ENCODE measurements at regions not wholly inside any gene's neighbourhood (a gene's known extent, or its start where the extent isn't known, plus 50 kb on each side); places are given as distances from the start of the nearest gene placed in this dataset.

DNA sequence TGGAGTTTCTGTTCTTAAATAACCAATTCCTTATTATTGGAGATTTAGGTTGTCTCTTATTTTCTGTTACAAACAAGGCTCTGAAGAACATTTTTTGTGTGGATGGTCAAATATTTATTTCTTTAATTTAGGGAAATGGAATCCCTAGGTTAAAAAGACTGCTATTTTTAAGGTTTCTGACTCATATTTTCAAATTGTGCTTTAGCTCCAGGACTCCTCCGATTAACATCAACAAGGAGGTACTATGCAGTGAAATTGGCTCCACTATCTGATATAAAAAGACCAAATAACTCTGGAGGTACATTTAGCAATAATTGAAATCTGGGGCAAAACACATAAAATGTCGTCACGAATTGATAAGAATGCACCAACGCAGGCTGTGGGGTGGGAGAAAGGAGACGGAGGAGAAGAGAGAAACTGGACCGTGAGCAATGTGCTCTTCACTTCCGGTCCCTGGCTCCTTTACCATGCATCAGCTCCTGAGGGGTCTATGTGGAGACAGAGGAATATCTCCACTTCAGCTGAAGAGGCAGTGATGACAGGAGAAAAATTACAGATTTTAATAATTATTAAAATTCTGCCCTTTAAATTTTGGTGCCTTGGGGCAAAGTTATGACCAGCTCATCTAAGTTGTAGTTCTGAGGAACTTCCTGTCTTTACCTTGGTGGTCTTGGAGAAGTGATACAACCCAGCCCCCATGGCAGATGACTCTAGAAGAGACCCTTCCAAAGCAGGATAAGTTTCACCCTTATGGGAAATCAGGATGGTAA lies 90.2 kb upstream of the BTG1 start:
- H3K27ac ChIP-seq (ENCODE audit: extremely low read depth, low read depth, low read length): no peak overlapping the region
- POLR2A ChIA-PET: no interaction called here
- H3K36me3 ChIP-seq (ENCODE audit: control insufficient read depth in 2 of 2, insufficient read depth in 1 of 2, low read length in 2 of 2): no peaks in the 10 kb centered on the region
- no peaks in the 10 kb centered on the region for H3K4me1 ChIP-seq (ENCODE audit: control insufficient read depth, insufficient read depth, low read length)
- H3K4me3 ChIP-seq (ENCODE audit: low read depth, low read length): no peak overlapping the region
- H3K9me3 ChIP-seq (ENCODE audit: control insufficient read depth, insufficient read depth, low read depth, low read length): no peaks in the 10 kb centered on the region
- CTCF ChIA-PET: interaction anchor here (0.6 kb wide), 1 partner anchor 172 kb away, joined by 3 read pairs; no protein-coding TSS in a partner anchor
- TF ChIP-seq ZNF24 (tag by site-specific recombination; IDR thresholded peaks at IDR 0.05): no peak
- TF ChIP-seq ZSCAN30 (tag by site-specific recombination; IDR thresholded peaks at IDR 0.05): no peak
- TF ChIP-seq TRIM28 (IDR thresholded peaks at IDR 0.05; ENCODE audit: borderline replicate concordance, low read length): no peak
- TF ChIP-seq ZNF692 (tag by site-specific recombination; IDR thresholded peaks at IDR 0.05): no peak
- no peak for TF ChIP-seq ZNF658 (tag by site-specific recombination; IDR thresholded peaks at IDR 0.05)
- no peak for TF ChIP-seq ZNF560 (tag by site-specific recombination; IDR thresholded peaks at IDR 0.05; ENCODE audit: borderline replicate concordance)
- no peak for TF ChIP-seq GLIS1 (tag by site-specific recombination; IDR thresholded peaks at IDR 0.05)

GRCh38 chr12:92234533-92234932 lies 88.9 kb upstream of the BTG1 start:
- Histone ChIP-seq H3K9me3 (ENCODE audit: control insufficient read depth, insufficient read depth, low read depth, low read length) (no peaks in the 10 kb centered on the region), H3K36me3 (ENCODE audit: control insufficient read depth in 2 of 2, insufficient read depth in 1 of 2, low read length in 2 of 2) (no peaks in the 10 kb centered on the region), H3K4me3 (ENCODE audit: low read depth, low read length) (no peak overlapping the region), H3K4me1 (ENCODE audit: control insufficient read depth, insufficient read depth, low read length) (no peaks in the 10 kb centered on the region), H3K27ac (ENCODE audit: extremely low read depth, low read depth, low read length) (no peak overlapping the region)
- TF ChIP-seq BCL6B (tag by site-specific recombination; IDR thresholded peaks at IDR 0.05) (no peak), ZNF398 (tag by site-specific recombination; IDR thresholded peaks at IDR 0.05) (no peak), ZNF266 (tag by site-specific recombination; IDR thresholded peaks at IDR 0.05; ENCODE audit: low read depth) (no peak), ZNF280D (tag by site-specific recombination; IDR thresholded peaks at IDR 0.05) (no peak), ZNF211 (tag by site-specific recombination; IDR thresholded peaks at IDR 0.05; ENCODE audit: low read depth) (no peak), KLF9 (tag by site-specific recombination; IDR thresholded peaks at IDR 0.05; ENCODE audit: low read depth) (no peak), ZBTB21 (tag by site-specific recombination; IDR thresholded peaks at IDR 0.05) (no peak), ZNF560 (tag by site-specific recombination; IDR thresholded peaks at IDR 0.05; ENCODE audit: borderline replicate concordance) (no peak), ZNF157 (tag by site-specific recombination; IDR thresholded peaks at IDR 0.05) (no peak), FEZF1 (tag by site-specific recombination; IDR thresholded peaks at IDR 0.05) (no peak), ZNF776 (tag by site-specific recombination; IDR thresholded peaks at IDR 0.05; ENCODE audit: borderline replicate concordance) (no peak)
- TF ChIP-seq, protein P1, sequence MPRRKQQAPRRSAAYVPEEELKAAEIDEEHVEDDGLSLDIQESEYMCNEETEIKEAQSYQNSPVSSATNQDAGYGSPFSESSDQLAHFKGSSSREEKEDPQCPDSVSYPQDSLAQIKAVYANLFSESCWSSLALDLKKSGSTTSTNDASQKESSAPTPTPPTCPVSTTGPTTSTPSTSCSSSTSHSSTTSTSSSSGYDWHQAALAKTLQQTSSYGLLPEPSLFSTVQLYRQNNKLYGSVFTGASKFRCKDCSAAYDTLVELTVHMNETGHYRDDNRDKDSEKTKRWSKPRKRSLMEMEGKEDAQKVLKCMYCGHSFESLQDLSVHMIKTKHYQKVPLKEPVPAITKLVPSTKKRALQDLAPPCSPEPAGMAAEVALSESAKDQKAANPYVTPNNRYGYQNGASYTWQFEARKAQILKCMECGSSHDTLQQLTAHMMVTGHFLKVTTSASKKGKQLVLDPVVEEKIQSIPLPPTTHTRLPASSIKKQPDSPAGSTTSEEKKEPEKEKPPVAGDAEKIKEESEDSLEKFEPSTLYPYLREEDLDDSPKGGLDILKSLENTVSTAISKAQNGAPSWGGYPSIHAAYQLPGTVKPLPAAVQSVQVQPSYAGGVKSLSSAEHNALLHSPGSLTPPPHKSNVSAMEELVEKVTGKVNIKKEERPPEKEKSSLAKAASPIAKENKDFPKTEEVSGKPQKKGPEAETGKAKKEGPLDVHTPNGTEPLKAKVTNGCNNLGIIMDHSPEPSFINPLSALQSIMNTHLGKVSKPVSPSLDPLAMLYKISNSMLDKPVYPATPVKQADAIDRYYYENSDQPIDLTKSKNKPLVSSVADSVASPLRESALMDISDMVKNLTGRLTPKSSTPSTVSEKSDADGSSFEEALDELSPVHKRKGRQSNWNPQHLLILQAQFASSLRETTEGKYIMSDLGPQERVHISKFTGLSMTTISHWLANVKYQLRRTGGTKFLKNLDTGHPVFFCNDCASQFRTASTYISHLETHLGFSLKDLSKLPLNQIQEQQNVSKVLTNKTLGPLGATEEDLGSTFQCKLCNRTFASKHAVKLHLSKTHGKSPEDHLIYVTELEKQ (tag by site-specific recombination; IDR thresholded peaks at IDR 0.05; ENCODE audit: borderline replicate concordance): no peak
- TF ChIP-seq, protein P2, sequence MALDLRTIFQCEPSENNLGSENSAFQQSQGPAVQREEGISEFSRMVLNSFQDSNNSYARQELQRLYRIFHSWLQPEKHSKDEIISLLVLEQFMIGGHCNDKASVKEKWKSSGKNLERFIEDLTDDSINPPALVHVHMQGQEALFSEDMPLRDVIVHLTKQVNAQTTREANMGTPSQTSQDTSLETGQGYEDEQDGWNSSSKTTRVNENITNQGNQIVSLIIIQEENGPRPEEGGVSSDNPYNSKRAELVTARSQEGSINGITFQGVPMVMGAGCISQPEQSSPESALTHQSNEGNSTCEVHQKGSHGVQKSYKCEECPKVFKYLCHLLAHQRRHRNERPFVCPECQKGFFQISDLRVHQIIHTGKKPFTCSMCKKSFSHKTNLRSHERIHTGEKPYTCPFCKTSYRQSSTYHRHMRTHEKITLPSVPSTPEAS (tag by site-specific recombination; IDR thresholded peaks at IDR 0.05): no peak
- ChIA-PET CTCF (no interaction called here), POLR2A (no interaction called here)
